ENCODE measurements at regions not wholly inside any gene's neighbourhood (a gene's known extent, or its start where the extent isn't known, plus 50 kb on each side); places are given as distances from the start of the nearest gene placed in this dataset.

- TF ChIP-seq EZH2 (IDR thresholded peaks at IDR 0.05; ENCODE audit: borderline replicate concordance, insufficient read depth, low read depth, low read length, poor library complexity, severe bottlenecking) (no peak), CTCF (IDR thresholded peaks at IDR 0.05) (no peak)
These were observed 221.4 kb upstream of the MAF start for GRCh38 chr16:79821911-79822310.
